ENCODE measurements at regions not wholly inside any gene's neighbourhood (a gene's known extent, or its start where the extent isn't known, plus 50 kb on each side); places are given as distances from the start of the nearest gene placed in this dataset.
"Not testable (repeated sequence)": the region's sequence is repeated elsewhere in the genome, so short reads cannot be mapped to it uniquely, and the experiment has no call there.

DNA sequence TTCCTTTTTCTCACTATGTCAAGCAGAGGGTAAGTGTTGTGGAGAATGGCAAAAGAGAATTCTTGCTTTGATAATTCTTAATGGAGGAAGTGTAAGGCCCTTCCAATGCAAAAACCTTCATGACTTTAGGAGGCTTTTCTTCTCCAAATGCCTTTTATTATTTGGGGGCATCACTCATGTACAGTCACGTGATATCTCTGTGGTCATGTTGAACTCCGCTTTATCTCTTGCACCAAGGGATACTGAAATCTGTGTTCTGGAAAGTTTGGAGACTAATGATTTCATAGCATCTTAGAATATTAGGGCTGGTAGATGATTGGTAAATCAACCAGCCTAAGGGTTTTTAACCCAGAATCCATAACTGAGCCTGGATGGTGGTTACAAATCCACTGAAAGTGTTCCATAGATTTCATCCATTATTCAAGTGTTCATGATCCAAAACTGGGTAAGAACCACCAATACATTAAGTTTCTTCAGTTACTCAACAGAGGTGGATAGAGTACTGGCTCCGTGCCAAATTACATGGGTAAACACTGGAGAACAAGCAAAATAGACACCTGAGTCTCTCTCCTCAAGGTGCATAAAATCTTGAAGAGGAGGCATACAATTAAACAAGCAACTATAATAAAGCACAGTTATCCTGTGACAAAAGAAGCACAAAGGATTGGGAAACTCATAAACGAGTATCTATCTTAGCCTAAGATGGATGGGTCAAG lies 169.6 kb upstream of the EPHA4 start:
- no peaks in the 10 kb centered on the region for H3K4me1 Mint-ChIP-seq (ENCODE audit: low read depth)
- H3K27me3 Mint-ChIP-seq (ENCODE audit: low read depth) = peaks cover 5% of the 10 kb centered on the region
- H3K36me3 Mint-ChIP-seq (ENCODE audit: low read depth) = no peaks in the 10 kb centered on the region
- H3K27ac Mint-ChIP-seq (ENCODE audit: unreplicated experiment) = no peak overlapping the region
- peaks cover 2% of the 10 kb centered on the region for H3K9me3 Mint-ChIP-seq (ENCODE audit: low read depth)
- H3K4me3 Mint-ChIP-seq (ENCODE audit: unreplicated experiment) = no peak overlapping the region
- DNase-seq (ENCODE audit: low spot score) = no peak
- TF ChIP-seq, protein P1, sequence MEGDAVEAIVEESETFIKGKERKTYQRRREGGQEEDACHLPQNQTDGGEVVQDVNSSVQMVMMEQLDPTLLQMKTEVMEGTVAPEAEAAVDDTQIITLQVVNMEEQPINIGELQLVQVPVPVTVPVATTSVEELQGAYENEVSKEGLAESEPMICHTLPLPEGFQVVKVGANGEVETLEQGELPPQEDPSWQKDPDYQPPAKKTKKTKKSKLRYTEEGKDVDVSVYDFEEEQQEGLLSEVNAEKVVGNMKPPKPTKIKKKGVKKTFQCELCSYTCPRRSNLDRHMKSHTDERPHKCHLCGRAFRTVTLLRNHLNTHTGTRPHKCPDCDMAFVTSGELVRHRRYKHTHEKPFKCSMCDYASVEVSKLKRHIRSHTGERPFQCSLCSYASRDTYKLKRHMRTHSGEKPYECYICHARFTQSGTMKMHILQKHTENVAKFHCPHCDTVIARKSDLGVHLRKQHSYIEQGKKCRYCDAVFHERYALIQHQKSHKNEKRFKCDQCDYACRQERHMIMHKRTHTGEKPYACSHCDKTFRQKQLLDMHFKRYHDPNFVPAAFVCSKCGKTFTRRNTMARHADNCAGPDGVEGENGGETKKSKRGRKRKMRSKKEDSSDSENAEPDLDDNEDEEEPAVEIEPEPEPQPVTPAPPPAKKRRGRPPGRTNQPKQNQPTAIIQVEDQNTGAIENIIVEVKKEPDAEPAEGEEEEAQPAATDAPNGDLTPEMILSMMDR (IDR thresholded peaks at IDR 0.05) = no peak

DNA sequence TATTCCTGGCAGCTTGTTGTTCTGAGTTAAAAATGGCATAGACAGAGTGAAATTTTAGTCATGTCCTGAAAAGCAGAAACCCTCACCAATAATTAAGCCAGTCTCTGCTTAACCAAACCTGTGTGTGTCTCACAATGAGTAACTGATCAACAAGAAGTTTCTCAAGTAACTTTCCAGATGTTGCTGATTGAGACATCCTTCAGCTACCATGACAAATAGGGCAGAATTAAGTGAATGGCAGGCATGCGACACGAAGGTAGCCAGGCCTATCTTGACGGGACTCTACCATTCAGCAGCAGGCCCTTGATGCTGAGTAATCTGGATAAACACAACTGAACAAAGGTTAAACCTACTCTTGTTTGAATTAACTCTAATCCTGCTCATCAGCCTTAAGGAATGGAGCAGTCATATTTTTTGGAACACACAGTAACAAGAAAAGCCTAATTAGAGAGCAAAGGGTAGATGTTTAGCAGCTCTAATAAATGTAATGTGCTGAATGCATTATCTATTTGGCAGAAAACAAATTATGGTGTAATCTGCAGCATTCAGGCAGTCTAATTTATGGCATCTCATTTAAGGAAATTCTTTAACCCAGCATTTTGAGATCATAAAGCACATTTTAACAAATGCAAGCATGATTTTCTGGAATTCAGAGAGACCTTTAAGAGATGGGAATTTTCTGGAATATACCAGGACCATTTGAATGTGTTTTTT lies 159.5 kb upstream of the EPHA4 start:
- no peak for DNase-seq (ENCODE audit: low spot score)
- Mint-ChIP-seq H3K9me3 (ENCODE audit: low read depth) (peaks cover 9% of the 10 kb centered on the region), H3K4me1 (ENCODE audit: low read depth) (no peaks in the 10 kb centered on the region), H3K4me3 (ENCODE audit: unreplicated experiment) (no peak overlapping the region), H3K36me3 (ENCODE audit: low read depth) (no peaks in the 10 kb centered on the region), H3K27me3 (ENCODE audit: low read depth) (peaks cover 4% of the 10 kb centered on the region), H3K27ac (ENCODE audit: unreplicated experiment) (no peak overlapping the region)
- TF ChIP-seq, protein P1 (IDR thresholded peaks at IDR 0.05) = no peak

DNA sequence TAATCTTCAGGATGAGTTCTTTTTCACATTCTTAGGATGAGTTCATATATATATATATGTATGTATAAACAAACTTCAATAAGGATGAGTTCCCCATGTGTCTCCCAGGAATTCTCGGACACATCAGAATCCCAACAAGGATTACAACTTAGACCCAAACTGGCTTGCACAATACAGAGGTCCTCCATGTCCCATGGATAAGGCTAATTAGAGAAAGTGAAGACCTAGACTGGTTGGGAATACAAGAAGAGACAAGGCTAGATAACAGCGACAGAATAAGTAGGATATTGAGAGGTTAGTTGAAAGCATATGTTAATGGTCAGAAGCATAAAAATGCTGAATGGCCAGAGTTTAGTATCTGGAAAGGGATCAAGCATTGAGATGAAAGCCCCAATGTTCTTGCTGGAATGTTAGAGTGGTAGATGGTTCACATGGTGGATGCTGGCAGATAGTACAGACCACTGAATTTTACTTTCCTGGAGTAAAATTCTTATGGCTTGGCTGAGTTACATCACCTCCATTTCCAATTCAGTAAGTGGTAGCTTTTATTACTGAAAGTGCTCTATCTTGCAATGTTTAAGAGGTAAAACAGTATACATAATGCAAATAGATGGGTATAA lies 154.9 kb upstream of the EPHA4 start:
- Mint-ChIP-seq H3K36me3 (ENCODE audit: low read depth) (no peaks in the 10 kb centered on the region), H3K4me3 (ENCODE audit: unreplicated experiment) (no peak overlapping the region), H3K27ac (ENCODE audit: unreplicated experiment) (no peak overlapping the region), H3K9me3 (ENCODE audit: low read depth) (peaks cover 22% of the 10 kb centered on the region), H3K27me3 (ENCODE audit: low read depth) (peaks cover 3% of the 10 kb centered on the region), H3K4me1 (ENCODE audit: low read depth) (no peaks in the 10 kb centered on the region)
- no peak for DNase-seq (ENCODE audit: low spot score)
- TF ChIP-seq, protein P1 (IDR thresholded peaks at IDR 0.05) = no peak

DNA sequence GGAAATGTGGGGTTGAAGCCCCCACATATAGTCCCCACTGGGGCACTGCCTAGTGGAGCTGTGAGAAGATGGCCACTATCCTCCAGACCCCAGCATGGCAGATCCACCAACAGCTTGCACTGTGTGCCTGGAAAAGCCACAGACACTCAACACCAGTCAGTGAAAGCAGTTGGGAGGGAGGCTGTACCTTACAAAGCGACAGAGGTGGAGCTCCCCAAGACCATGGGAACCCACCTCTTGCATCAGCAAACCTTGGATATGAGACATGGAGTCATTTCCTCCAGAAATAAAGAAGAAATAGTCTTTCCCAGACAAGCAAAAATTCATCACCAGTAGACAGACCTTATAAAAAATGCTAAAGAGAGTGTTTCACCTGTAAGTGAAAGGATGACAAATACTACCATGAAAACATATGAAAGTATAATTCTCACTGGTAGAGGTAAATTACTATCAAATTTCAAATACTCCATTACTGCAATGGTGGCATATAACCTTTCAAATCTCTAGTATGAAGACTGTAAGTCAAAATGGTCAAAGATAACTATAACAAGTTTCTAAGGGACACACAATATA lies 152.6 kb upstream of the EPHA4 start:
- Mint-ChIP-seq H3K27me3 (ENCODE audit: low read depth) (peaks cover 3% of the 10 kb centered on the region), H3K4me3 (ENCODE audit: unreplicated experiment) (no peak overlapping the region), H3K9me3 (ENCODE audit: low read depth) (peaks cover 24% of the 10 kb centered on the region), H3K27ac (ENCODE audit: unreplicated experiment) (no peak overlapping the region), H3K4me1 (ENCODE audit: low read depth) (no peaks in the 10 kb centered on the region), H3K36me3 (ENCODE audit: low read depth) (no peaks in the 10 kb centered on the region)
- TF ChIP-seq, protein P1 (IDR thresholded peaks at IDR 0.05) = no peak
- DNase-seq (ENCODE audit: low spot score) = no peak

DNA sequence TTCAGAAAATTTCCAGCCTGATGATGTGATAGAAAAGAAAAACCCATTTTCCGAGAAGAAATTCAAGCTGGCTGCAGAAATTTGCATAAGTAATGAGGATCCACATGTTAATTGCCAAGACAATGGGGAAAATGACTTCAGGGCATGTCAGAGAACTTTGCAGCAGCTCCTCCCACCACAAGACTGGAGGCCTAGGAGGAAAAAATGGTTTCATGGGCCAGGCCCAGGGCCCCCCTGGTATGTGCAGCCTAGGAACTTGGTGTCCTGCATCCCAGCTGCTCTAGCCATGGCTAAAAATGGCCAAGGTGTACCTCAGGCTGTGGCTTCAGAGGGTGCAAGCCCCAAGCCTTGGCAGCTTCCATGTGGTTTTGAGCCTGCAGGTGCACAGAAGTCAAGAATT lies 152.0 kb upstream of the EPHA4 start:
- not testable (repeated sequence) for H3K36me3 Mint-ChIP-seq (ENCODE audit: low read depth); H3K4me3 Mint-ChIP-seq (ENCODE audit: unreplicated experiment); H3K27ac Mint-ChIP-seq (ENCODE audit: unreplicated experiment); DNase-seq (ENCODE audit: low spot score); H3K27me3 Mint-ChIP-seq (ENCODE audit: low read depth); H3K4me1 Mint-ChIP-seq (ENCODE audit: low read depth)
- H3K9me3 Mint-ChIP-seq (ENCODE audit: low read depth) = peaks cover 22% of the 10 kb centered on the region

All from chondrocyte (in vitro differentiated cells).